GM12878 (cell line): ENCODE measurements at regions not wholly inside any gene's neighbourhood (a gene's known extent, or its start where the extent isn't known, plus 50 kb on each side); places are given as distances from the start of the nearest gene placed in this dataset.

Source experiments
- ATAC-seq: fragments of 200-7000 bp; cut with Tn5 transposase; 3 replicates; pipeline ENCODE4 v1.9.1; 2020; ENCODE audit warnings: mild to moderate bottlenecking, moderate library complexity
- BruUV-seq: library from RNA; stranded (reverse); fragments of 400-500 nt; replicated peaks from 2 replicates; lab custom pipeline; 2021; lab: Mats Ljungman, UMichigan
- CTCF ChIA-PET: fragments of 300-600 bp; sonication (Branson Sonifier 250); formaldehyde crosslinking; extraction: SDS; loops from one replicate; lab custom pipeline; 2021; ENCODE audit warnings: inconsistent platforms; lab: Yijun Ruan, JAX
- POLR2A ChIA-PET: fragments of 350-600 bp; formaldehyde crosslinking; extraction: SDS; loops from one replicate; lab custom pipeline; 2021; ENCODE audit warnings: inconsistent platforms; lab: Charles Lee
- RAD21 ChIA-PET: fragments of 300-600 bp; sonication (Branson Sonifier 250); formaldehyde crosslinking; loops from one replicate; lab custom pipeline; 2023; ENCODE audit warnings: antibody characterized with exemption; ENCODE audit not compliant: unreplicated experiment; lab: Charles Lee
- SMC1A ChIA-PET: fragments of 300-600 bp; sonication (Branson Sonifier 250); formaldehyde crosslinking; loops from one replicate; lab custom pipeline; 2023; ENCODE audit not compliant: unreplicated experiment, uncharacterized antibody; lab: Charles Lee
- DNase-seq: peaks from one replicate; pipeline ENCODE4 v3.0.0-alpha.2; 2011; ENCODE audit warnings: low read depth, low spot score
- FAIRE-seq: peaks from 3 replicates; lab custom pipeline; 2011; peaks lifted over from hg19 to GRCh38; lab: Jason Lieb, UNC
- H2AFZ ChIP-seq: 2 replicates; pipeline ENCODE4 v1.6.0; 2011; ENCODE audit warnings: low read depth, low read length, control low read depth; ENCODE audit not compliant: control insufficient read depth
- H3K27ac ChIP-seq: 2 replicates; pipeline ENCODE4 v1.5.1; 2011; ENCODE audit warnings: control low read depth; ENCODE audit not compliant: control insufficient read depth, insufficient read depth
- H3K27me3 ChIP-seq, 2 experiments: replicated peaks in 1 of 2; 2 replicates each; pipeline versions ENCODE4 v1.6.0 to v1.6.1; 2011; ENCODE audit warnings: low read length in 1 of 2; ENCODE audit not compliant: control insufficient read depth in 2 of 2, insufficient read depth in 2 of 2
- H3K36me3 ChIP-seq, 2 experiments: 2 replicates each; pipeline ENCODE4 v1.5.1; 2011; ENCODE audit warnings: low read length in 1 of 2; ENCODE audit not compliant: control insufficient read depth in 2 of 2, insufficient read depth in 2 of 2
- H3K4me1 ChIP-seq: 2 replicates; pipeline ENCODE4 v1.6.1; 2011; ENCODE audit warnings: mild to moderate bottlenecking, low read length, moderate library complexity, mixed read lengths; ENCODE audit not compliant: control insufficient read depth, insufficient read depth
- H3K4me2 ChIP-seq: 2 replicates; pipeline ENCODE4 v1.6.0; 2011; ENCODE audit warnings: control low read depth; ENCODE audit not compliant: control insufficient read depth, insufficient read depth
- H3K4me3 ChIP-seq: fragments of 200-600 bp; sonication (generic); 2 replicates; pipeline ENCODE4 v1.5.1; 2016
- H3K79me2 ChIP-seq: 2 replicates; pipeline ENCODE4 v1.6.0; 2011; ENCODE audit warnings: low read length; ENCODE audit not compliant: control insufficient read depth, insufficient read depth
- H3K9ac ChIP-seq: 2 replicates; pipeline ENCODE4 v1.8.0; 2011; ENCODE audit warnings: low read length, control low read depth, mixed read lengths; ENCODE audit not compliant: control insufficient read depth, insufficient read depth
- H3K9me3 ChIP-seq: replicated peaks from 3 replicates; pipeline ENCODE4 v1.5.1; 2011; ENCODE audit warnings: mild to moderate bottlenecking, low read length; ENCODE audit not compliant: control insufficient read depth, insufficient read depth
- H4K20me1 ChIP-seq: 2 replicates; pipeline ENCODE4 v1.6.0; 2011; ENCODE audit not compliant: control insufficient read depth, insufficient read depth
- EED ChIP-seq: sonication (generic); IDR thresholded peaks from 2 replicates; pipeline ENCODE4 v1.6.1; 2016; ENCODE audit warnings: antibody characterized with exemption, low read depth
- FOXK2 ChIP-seq: fragments of 450-650 bp; IDR thresholded peaks from 2 replicates; pipeline ENCODE4 v1.6.1; 2017; ENCODE audit warnings: mild to moderate bottlenecking, moderate library complexity
- GABPA ChIP-seq: IDR thresholded peaks from 2 replicates; pipeline ENCODE4 v1.6.1; 2014; ENCODE audit warnings: antibody characterized with exemption, low read depth, mild to moderate bottlenecking, inconsistent platforms
- IKZF2 ChIP-seq, 2 experiments: fragments of 450-650 bp; IDR thresholded peaks; 2 replicates each; pipeline ENCODE4 v1.6.1; 2017; ENCODE audit warnings: mild to moderate bottlenecking in 2 of 2, moderate library complexity in 2 of 2
- KDM1A ChIP-seq: fragments of 200-600 bp; sonication (generic); IDR thresholded peaks from 2 replicates; pipeline ENCODE4 v1.6.1; 2016; ENCODE audit warnings: borderline replicate concordance
- NFXL1 ChIP-seq: fragments of 450-650 bp; IDR thresholded peaks from 2 replicates; pipeline ENCODE4 v1.6.1; 2017; ENCODE audit warnings: antibody characterized with exemption, mild to moderate bottlenecking, borderline replicate concordance
- NR2C1 ChIP-seq: fragments of 450-650 bp; IDR thresholded peaks from 2 replicates; pipeline ENCODE4 v1.6.1; 2017; ENCODE audit warnings: antibody characterized with exemption, mild to moderate bottlenecking, moderate library complexity
- SIX5 ChIP-seq: IDR thresholded peaks from 2 replicates; pipeline ENCODE4 v1.6.1; 2011; ENCODE audit warnings: mild to moderate bottlenecking, low read depth, low read length, moderate library complexity; ENCODE audit not compliant: severe bottlenecking
- SP1 ChIP-seq: IDR thresholded peaks from one replicate; pipeline ENCODE4 v1.6.1; 2011; ENCODE audit warnings: low read depth, low read length
- SUPT20H ChIP-seq: IDR thresholded peaks from 2 replicates; pipeline ENCODE4 v1.6.1; 2011; ENCODE audit warnings: low read depth, mild to moderate bottlenecking, low read length, moderate library complexity, borderline replicate concordance; ENCODE audit not compliant: control insufficient read depth
- ZNF207 ChIP-seq: fragments of 450-650 bp; IDR thresholded peaks from 2 replicates; pipeline ENCODE4 v1.6.1; 2014; ENCODE audit warnings: antibody characterized with exemption, mild to moderate bottlenecking, borderline replicate concordance
- WGBS: methylation state at CpG from one replicate; pipeline ENCODE4 v1.1.6; 2016; ENCODE audit warnings: low lambda C conversion rate; ENCODE audit not compliant: insufficient replicate concordance, insufficient coverage; ENCODE audit errors: missing lambda C conversion rate; 5-methylcytosine and 5-hydroxymethylcytosine counted together
- in situ Hi-C: fragments of 300-500 bp; cut with MboI; formaldehyde crosslinking; loops from 9 replicates; pipeline ENCODE4 v1.14.3; 2018; ENCODE audit warnings: mixed read lengths
- intact Hi-C: fragments of 100-400 bp; cut with micrococcal nuclease; formaldehyde crosslinking; loops from one replicate; pipeline ENCODE4 v1.14.2; 2022; ENCODE audit not compliant: unreplicated experiment
- TF ChIP-seq, protein P1 (sequence below): IDR thresholded peaks from 2 replicates; pipeline ENCODE4 v1.6.1; 2011; ENCODE audit warnings: borderline replicate concordance, low read depth, mild to moderate bottlenecking, moderate library complexity, mixed read lengths, low read length; ENCODE audit not compliant: insufficient read depth; ENCODE audit errors: extremely low read length
- TF ChIP-seq, protein P2 (sequence below): fragments of 450-650 bp; conservative IDR thresholded peaks from 2 replicates; pipeline ENCODE4 v1.6.1; 2017; ENCODE audit warnings: mild to moderate bottlenecking, moderate library complexity
- TF ChIP-seq, protein P3 (sequence below): fragments of 450-650 bp; formaldehyde crosslinking; IDR thresholded peaks from 2 replicates; pipeline ENCODE4 v1.5.0; 2022; ENCODE audit warnings: mild to moderate bottlenecking, missing genetic modification characterization
- TF ChIP-seq, protein P4 (sequence below): IDR thresholded peaks from 2 replicates; pipeline ENCODE4 v1.6.1; 2012; ENCODE audit warnings: low read depth, low read length, improper control_type of control experiment

DNA sequence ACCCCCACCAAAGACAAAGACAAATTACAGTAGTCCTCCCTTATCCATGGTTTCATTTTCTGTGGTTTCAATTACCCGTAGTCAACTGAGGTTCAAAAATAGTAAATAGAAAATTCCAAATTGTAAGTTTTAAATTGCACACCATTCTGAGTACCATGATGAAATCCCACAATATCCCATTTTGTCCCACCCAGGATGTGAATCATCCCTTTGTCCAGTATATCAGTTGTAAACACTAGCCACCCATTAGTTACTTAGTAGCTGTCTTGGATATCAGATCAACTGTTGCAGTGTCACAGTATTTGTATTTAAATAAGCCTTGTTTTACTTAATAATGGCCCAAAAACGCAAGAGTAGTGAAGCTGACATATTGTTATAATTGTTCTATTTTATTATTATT, 364.0 kb upstream of the ARID1B start:
- Histone ChIP-seq H3K27me3 (peaks cover 0 to 4% of the 10 kb centered on the region in 2 experiments; a peak in 1 of 4 replicates), H3K79me2 (no peaks in the 10 kb centered on the region), H3K4me2 (no peak overlapping the region), H3K36me3 (no peaks in the 10 kb centered on the region), H3K9me3 (no peaks in the 10 kb centered on the region; the same call in 2 of the 3 replicates), H3K4me1 (no peaks in the 10 kb centered on the region), H3K27ac (no peak overlapping the region), H3K9ac (no peak overlapping the region), H2AFZ (no peak overlapping the region), H3K4me3 (no peak overlapping the region), H4K20me1 (no peaks in the 10 kb centered on the region)
- ChIA-PET CTCF (no interaction called here), SMC1A (no interaction called here), RAD21 (no interaction called here), POLR2A (no interaction called here)
- in situ Hi-C loops (no loop called here), intact Hi-C loops (no loop called here)
- BruUV-seq = no TSS peak
- DNase-seq (no peak), ATAC-seq (no peak), FAIRE-seq (no peak)
- 8% methylated on average over 2 of the region's 2 CpGs for WGBS
- TF ChIP-seq ZNF207 (no peak), SP1 (no peak), NFXL1 (no peak), KDM1A (no peak), NR2C1 (no peak), FOXK2 (no peak), GABPA (no peak), EED (no peak), SUPT20H (no peak), SIX5 (no peak), IKZF2 (IDR thresholded peaks at IDR 0.05) (no peak)
- TF ChIP-seq, protein P1, sequence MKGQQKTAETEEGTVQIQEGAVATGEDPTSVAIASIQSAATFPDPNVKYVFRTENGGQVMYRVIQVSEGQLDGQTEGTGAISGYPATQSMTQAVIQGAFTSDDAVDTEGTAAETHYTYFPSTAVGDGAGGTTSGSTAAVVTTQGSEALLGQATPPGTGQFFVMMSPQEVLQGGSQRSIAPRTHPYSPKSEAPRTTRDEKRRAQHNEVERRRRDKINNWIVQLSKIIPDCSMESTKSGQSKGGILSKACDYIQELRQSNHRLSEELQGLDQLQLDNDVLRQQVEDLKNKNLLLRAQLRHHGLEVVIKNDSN = no peak
- TF ChIP-seq, protein P2, sequence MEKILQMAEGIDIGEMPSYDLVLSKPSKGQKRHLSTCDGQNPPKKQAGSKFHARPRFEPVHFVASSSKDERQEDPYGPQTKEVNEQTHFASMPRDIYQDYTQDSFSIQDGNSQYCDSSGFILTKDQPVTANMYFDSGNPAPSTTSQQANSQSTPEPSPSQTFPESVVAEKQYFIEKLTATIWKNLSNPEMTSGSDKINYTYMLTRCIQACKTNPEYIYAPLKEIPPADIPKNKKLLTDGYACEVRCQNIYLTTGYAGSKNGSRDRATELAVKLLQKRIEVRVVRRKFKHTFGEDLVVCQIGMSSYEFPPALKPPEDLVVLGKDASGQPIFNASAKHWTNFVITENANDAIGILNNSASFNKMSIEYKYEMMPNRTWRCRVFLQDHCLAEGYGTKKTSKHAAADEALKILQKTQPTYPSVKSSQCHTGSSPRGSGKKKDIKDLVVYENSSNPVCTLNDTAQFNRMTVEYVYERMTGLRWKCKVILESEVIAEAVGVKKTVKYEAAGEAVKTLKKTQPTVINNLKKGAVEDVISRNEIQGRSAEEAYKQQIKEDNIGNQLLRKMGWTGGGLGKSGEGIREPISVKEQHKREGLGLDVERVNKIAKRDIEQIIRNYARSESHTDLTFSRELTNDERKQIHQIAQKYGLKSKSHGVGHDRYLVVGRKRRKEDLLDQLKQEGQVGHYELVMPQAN = no peak
- TF ChIP-seq, protein P3, sequence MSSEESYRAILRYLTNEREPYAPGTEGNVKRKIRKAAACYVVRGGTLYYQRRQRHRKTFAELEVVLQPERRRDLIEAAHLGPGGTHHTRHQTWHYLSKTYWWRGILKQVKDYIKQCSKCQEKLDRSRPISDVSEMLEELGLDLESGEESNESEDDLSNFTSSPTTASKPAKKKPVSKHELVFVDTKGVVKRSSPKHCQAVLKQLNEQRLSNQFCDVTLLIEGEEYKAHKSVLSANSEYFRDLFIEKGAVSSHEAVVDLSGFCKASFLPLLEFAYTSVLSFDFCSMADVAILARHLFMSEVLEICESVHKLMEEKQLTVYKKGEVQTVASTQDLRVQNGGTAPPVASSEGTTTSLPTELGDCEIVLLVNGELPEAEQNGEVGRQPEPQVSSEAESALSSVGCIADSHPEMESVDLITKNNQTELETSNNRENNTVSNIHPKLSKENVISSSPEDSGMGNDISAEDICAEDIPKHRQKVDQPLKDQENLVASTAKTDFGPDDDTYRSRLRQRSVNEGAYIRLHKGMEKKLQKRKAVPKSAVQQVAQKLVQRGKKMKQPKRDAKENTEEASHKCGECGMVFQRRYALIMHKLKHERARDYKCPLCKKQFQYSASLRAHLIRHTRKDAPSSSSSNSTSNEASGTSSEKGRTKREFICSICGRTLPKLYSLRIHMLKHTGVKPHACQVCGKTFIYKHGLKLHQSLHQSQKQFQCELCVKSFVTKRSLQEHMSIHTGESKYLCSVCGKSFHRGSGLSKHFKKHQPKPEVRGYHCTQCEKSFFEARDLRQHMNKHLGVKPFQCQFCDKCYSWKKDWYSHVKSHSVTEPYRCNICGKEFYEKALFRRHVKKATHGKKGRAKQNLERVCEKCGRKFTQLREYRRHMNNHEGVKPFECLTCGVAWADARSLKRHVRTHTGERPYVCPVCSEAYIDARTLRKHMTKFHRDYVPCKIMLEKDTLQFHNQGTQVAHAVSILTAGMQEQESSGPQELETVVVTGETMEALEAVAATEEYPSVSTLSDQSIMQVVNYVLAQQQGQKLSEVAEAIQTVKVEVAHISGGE (CRISPR knock-in tag) = no peak
- TF ChIP-seq, protein P4, sequence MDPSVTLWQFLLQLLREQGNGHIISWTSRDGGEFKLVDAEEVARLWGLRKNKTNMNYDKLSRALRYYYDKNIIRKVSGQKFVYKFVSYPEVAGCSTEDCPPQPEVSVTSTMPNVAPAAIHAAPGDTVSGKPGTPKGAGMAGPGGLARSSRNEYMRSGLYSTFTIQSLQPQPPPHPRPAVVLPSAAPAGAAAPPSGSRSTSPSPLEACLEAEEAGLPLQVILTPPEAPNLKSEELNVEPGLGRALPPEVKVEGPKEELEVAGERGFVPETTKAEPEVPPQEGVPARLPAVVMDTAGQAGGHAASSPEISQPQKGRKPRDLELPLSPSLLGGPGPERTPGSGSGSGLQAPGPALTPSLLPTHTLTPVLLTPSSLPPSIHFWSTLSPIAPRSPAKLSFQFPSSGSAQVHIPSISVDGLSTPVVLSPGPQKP = no peak
